Activated B cell treated with CpG ODN at 0.5 μM for 24 hours (primary cell): ENCODE measurements at regions not wholly inside any gene's neighbourhood (a gene's known extent, or its start where the extent isn't known, plus 50 kb on each side); places are given as distances from the start of the nearest gene placed in this dataset.

ENCODE experiments used
- ATAC-seq: fragments of 200-7000 bp; cut with Tn5 transposase; one replicate; pipeline ENCODE4 v1.10.0; 2021; ENCODE audit warnings: low read depth, mild to moderate bottlenecking, moderate library complexity
- CTCF ChIA-PET: fragments of 350-600 bp; sonication (Branson Sonifier 250); formaldehyde crosslinking; loops from one replicate; lab custom pipeline; 2021; ENCODE audit warnings: antibody characterized with exemption; lab: Charles Lee
- POLR2A ChIA-PET: fragments of 350-600 bp; sonication (Branson Sonifier 250); formaldehyde crosslinking; loops from one replicate; lab custom pipeline; 2021; ENCODE audit warnings: antibody characterized with exemption; lab: Charles Lee
- DNase-seq: peaks from one replicate; pipeline ENCODE4 v3.0.0; 2022
- H3K27ac Mint-ChIP-seq: one replicate; pipeline ENCODE4 v1.8.0; 2020; ENCODE audit warnings: mixed read lengths
- H3K27me3 Mint-ChIP-seq: one replicate; pipeline ENCODE4 v1.8.0; 2021; ENCODE audit warnings: mixed read lengths
- H3K36me3 Mint-ChIP-seq: one replicate; pipeline ENCODE4 v1.8.0; 2021; ENCODE audit warnings: low read depth, mixed read lengths
- H3K4me1 Mint-ChIP-seq: one replicate; pipeline ENCODE4 v1.8.0; 2021; ENCODE audit warnings: mixed read lengths
- H3K4me3 Mint-ChIP-seq: one replicate; pipeline ENCODE4 v1.8.0; 2020; ENCODE audit warnings: mild to moderate bottlenecking, mixed read lengths
- H3K9me3 Mint-ChIP-seq: one replicate; pipeline ENCODE4 v1.8.0; 2020; ENCODE audit warnings: mixed read lengths
- intact Hi-C: fragments of 100-400 bp; cut with micrococcal nuclease; formaldehyde crosslinking; loops from one replicate; pipeline ENCODE4 v1.15.1; 2024
- TF ChIP-seq, protein P1 (sequence below): fragments of 200-600 bp; IDR thresholded peaks from one replicate; pipeline ENCODE4 v1.8.0; 2022; ENCODE audit warnings: antibody characterized with exemption, mild to moderate bottlenecking

DNA sequence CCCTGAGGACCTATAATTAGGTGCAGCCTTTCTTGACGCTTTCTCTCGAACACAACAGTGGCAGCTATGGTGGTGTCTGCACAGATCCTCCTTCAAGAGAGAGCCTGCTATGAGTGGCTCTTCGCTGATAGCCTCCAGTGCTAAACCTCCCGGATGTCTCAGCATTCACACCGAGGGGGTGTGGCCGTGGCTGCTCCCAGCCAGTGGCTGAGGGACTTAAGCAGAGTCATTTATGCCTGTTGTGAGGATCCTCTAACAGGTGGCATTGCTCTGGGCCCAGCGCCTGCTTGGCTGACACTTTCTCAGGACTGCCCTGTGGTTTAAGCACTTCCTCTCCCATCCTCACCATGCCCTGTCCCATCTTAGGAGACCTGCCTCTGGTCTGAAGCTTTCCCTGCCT lies 592.0 kb upstream of the LRRTM1 start:
- ATAC-seq, result no peak
- no peaks in the 10 kb centered on the region for H3K36me3 Mint-ChIP-seq
- ChIA-PET CTCF (no interaction called here), POLR2A (no interaction called here)
- TF ChIP-seq, protein P1, sequence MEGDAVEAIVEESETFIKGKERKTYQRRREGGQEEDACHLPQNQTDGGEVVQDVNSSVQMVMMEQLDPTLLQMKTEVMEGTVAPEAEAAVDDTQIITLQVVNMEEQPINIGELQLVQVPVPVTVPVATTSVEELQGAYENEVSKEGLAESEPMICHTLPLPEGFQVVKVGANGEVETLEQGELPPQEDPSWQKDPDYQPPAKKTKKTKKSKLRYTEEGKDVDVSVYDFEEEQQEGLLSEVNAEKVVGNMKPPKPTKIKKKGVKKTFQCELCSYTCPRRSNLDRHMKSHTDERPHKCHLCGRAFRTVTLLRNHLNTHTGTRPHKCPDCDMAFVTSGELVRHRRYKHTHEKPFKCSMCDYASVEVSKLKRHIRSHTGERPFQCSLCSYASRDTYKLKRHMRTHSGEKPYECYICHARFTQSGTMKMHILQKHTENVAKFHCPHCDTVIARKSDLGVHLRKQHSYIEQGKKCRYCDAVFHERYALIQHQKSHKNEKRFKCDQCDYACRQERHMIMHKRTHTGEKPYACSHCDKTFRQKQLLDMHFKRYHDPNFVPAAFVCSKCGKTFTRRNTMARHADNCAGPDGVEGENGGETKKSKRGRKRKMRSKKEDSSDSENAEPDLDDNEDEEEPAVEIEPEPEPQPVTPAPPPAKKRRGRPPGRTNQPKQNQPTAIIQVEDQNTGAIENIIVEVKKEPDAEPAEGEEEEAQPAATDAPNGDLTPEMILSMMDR, result no peak
- DNase-seq, result no peak
- H3K9me3 Mint-ChIP-seq, result peaks cover 15% of the 10 kb centered on the region
- intact Hi-C loops, result no loop called here
- H3K27ac Mint-ChIP-seq, result no peak overlapping the region
- H3K4me3 Mint-ChIP-seq, result no peak overlapping the region
- no peaks in the 10 kb centered on the region for H3K4me1 Mint-ChIP-seq
- no peaks in the 10 kb centered on the region for H3K27me3 Mint-ChIP-seq

DNA sequence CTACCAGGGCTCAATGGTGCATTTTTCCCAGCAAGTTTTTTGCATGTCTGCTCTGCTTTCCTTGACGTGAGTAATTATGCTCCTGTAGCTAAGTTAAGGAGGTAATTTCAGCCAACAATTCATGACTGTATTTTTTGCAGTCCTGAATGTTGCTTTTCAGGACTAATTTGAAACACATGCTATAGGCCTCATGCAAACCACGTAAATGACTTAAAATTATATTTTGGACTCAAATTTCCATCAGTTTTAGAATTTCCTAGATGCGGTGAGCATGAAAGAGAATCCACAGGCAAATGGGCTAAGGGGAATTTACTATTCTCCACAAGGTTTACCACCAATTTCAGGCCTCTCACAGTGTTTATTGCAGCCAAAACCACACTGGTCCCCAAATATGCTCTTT lies 589.9 kb upstream of the LRRTM1 start:
- ChIA-PET POLR2A (no interaction called here), CTCF (no interaction called here)
- no peak overlapping the region for H3K4me3 Mint-ChIP-seq
- no peak for DNase-seq
- no peaks in the 10 kb centered on the region for H3K4me1 Mint-ChIP-seq
- H3K9me3 Mint-ChIP-seq, result peaks cover 18% of the 10 kb centered on the region
- H3K36me3 Mint-ChIP-seq, result no peaks in the 10 kb centered on the region
- TF ChIP-seq, protein P1, result no peak
- no peak for ATAC-seq
- intact Hi-C loops, result no loop called here
- H3K27ac Mint-ChIP-seq, result no peak overlapping the region
- H3K27me3 Mint-ChIP-seq, result no peaks in the 10 kb centered on the region

DNA sequence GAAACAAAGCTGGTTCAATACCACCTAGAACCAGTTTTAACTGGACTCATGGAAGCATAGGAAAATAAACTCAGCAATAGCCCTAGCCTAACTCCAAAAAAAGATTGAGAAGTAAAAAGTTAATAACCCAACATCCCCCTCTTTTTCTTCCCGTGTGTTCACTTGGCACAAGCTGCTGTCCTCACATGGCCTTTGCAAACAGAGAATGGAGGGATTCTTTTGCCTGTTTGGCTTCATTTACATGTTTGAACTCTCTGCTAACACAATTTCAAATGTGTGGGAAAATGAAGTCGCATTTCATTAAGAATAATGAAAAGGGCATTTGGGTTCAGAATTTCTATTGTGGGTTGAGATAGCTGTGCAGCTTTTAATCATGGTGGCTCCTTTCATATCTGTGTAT lies 589.2 kb upstream of the LRRTM1 start:
- Mint-ChIP-seq H3K27me3 (no peaks in the 10 kb centered on the region), H3K27ac (no peak overlapping the region), H3K4me3 (no peak overlapping the region), H3K4me1 (no peaks in the 10 kb centered on the region), H3K9me3 (peaks cover 18% of the 10 kb centered on the region), H3K36me3 (no peaks in the 10 kb centered on the region)
- TF ChIP-seq, protein P1, result no peak
- intact Hi-C loops, result no loop called here
- no peak for DNase-seq
- ChIA-PET CTCF (no interaction called here), POLR2A (no interaction called here)
- no peak for ATAC-seq

DNA sequence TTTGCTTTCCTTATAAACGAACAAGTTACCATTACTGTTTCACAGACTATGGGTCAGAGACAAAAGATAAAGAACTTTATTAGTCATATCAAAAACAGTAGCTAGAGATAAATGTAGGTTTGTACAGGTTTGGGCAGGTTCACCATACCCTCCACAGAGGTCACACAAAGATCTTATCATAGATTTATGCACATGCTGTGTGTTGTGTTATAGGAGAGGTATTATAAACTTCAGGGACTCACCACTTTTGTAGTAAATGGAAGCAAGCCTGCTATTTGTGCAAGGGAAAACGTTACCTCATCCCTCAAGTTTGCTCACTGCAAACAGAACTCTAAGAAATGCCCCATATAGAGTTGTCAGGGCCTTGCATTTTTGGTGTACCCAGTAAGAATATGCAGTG lies 584.5 kb upstream of the LRRTM1 start:
- no peak overlapping the region for H3K4me3 Mint-ChIP-seq
- ChIA-PET POLR2A (no interaction called here), CTCF (no interaction called here)
- DNase-seq (no peak), ATAC-seq (no peak)
- TF ChIP-seq, protein P1, result no peak
- H3K36me3 Mint-ChIP-seq, result no peaks in the 10 kb centered on the region
- H3K9me3 Mint-ChIP-seq, result peaks cover 7% of the 10 kb centered on the region
- intact Hi-C loops, result no loop called here
- no peak overlapping the region for H3K27ac Mint-ChIP-seq
- no peaks in the 10 kb centered on the region for H3K4me1 Mint-ChIP-seq
- no peaks in the 10 kb centered on the region for H3K27me3 Mint-ChIP-seq

DNA sequence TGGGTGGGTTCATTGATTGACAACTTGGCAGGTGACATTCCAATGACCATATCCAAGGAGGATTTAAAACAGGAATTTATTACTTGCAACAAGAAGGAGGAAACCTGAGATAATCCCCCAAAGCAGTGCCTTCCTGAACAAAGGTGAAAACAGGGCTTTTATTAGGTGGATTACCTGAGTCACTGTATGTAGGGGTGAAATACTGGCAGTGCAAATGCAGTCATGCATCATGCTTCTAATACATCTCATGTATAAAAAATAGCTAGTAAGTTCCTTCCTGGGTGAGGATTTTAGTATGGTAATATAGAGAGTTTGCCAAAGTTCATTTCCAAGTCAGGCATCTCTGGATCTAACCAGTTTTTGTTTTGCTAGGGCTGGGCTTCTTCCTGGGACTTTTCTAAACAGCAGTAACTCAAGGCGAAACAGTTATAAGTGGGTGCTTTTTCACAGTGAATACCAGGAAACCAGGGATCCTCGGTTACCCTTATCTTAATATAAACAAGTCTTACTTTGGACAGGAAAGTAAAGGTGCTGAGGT lies 583.4 kb upstream of the LRRTM1 start:
- ChIA-PET CTCF (no interaction called here), POLR2A (no interaction called here)
- Mint-ChIP-seq H3K9me3 (peaks cover 7% of the 10 kb centered on the region), H3K4me3 (no peak overlapping the region), H3K4me1 (no peaks in the 10 kb centered on the region), H3K27me3 (no peaks in the 10 kb centered on the region), H3K27ac (no peak overlapping the region), H3K36me3 (no peaks in the 10 kb centered on the region)
- DNase-seq, result no peak
- ATAC-seq, result no peak
- TF ChIP-seq, protein P1, result no peak
- intact Hi-C loops, result no loop called here
